HepG2 (cell line): ENCODE measurements at regions not wholly inside any gene's neighbourhood (a gene's known extent, or its start where the extent isn't known, plus 50 kb on each side); places are given as distances from the start of the nearest gene placed in this dataset.

ENCODE experiments used
- BCL6 ChIP-seq: IDR thresholded peaks from 2 replicates; pipeline ENCODE4 v1.6.1; 2016; ENCODE audit warnings: missing genetic modification reagents, missing compliant biosample characterization
- CEBPG ChIP-seq: IDR thresholded peaks from 2 replicates; pipeline ENCODE4 v1.6.1; 2016
- CHCHD3 ChIP-seq: sonication (generic); formaldehyde crosslinking; IDR thresholded peaks from 2 replicates; pipeline ENCODE4 v1.8.0; 2022; ENCODE audit warnings: mild to moderate bottlenecking, missing genetic modification reagents, moderate library complexity
- CREB3 ChIP-seq: sonication (generic); formaldehyde crosslinking; IDR thresholded peaks from 2 replicates; pipeline ENCODE4 v1.5.0; 2020; ENCODE audit warnings: missing genetic modification reagents
- GABPA ChIP-seq, 2 experiments: IDR thresholded peaks; 2 replicates each; pipeline ENCODE4 v1.6.1; 2011 to 2016; ENCODE audit warnings: low read depth in 2 of 2, low read length in 1 of 2, missing biosample characterization in 1 of 2, missing genetic modification characterization in 1 of 2
- GLMP ChIP-seq: sonication (generic); formaldehyde crosslinking; IDR thresholded peaks from 2 replicates; pipeline ENCODE4 v1.9.0; 2021; ENCODE audit warnings: missing genetic modification reagents, mild to moderate bottlenecking, borderline replicate concordance
- KAT8 ChIP-seq: IDR thresholded peaks from 2 replicates; pipeline ENCODE4 v1.6.1; 2016; ENCODE audit warnings: missing genetic modification reagents, missing compliant biosample characterization
- KDM5B ChIP-seq: sonication (generic); formaldehyde crosslinking; IDR thresholded peaks from 2 replicates; pipeline ENCODE4 v1.4.0; 2020; ENCODE audit warnings: missing genetic modification reagents, mild to moderate bottlenecking, borderline replicate concordance
- KDM6A ChIP-seq: IDR thresholded peaks from 2 replicates; pipeline ENCODE4 v1.6.1; 2016; ENCODE audit warnings: low read depth
- MBNL3 ChIP-seq: fragments of 250-450 bp; sonication (Bioruptor Pico); conservative IDR thresholded peaks from 2 replicates; pipeline ENCODE4 v1.8.0; 2022; ENCODE audit warnings: mild to moderate bottlenecking, inconsistent platforms
- NFRKB ChIP-seq: fragments of 450-650 bp; IDR thresholded peaks from 2 replicates; pipeline ENCODE4 v1.6.1; 2017
- PHF20 ChIP-seq: sonication (generic); formaldehyde crosslinking; IDR thresholded peaks from 2 replicates; pipeline ENCODE4 v1.5.0; 2020; ENCODE audit warnings: mild to moderate bottlenecking, missing genetic modification reagents
- RCOR2 ChIP-seq: IDR thresholded peaks from 2 replicates; pipeline ENCODE4 v1.6.1; 2016; ENCODE audit warnings: missing biosample characterization, missing genetic modification reagents
- SALL1 ChIP-seq: sonication (generic); formaldehyde crosslinking; IDR thresholded peaks from 2 replicates; pipeline ENCODE4 v1.8.0; 2022; ENCODE audit warnings: mild to moderate bottlenecking, missing genetic modification reagents
- STAG1 ChIP-seq: sonication (generic); formaldehyde crosslinking; IDR thresholded peaks from 2 replicates; pipeline ENCODE4 v1.4.0; 2020; ENCODE audit warnings: missing genetic modification reagents
- TOE1 ChIP-seq: sonication (generic); formaldehyde crosslinking; IDR thresholded peaks from 2 replicates; pipeline ENCODE4 v1.4.0; 2020; ENCODE audit warnings: mild to moderate bottlenecking, missing genetic modification reagents
- ZBTB26 ChIP-seq: IDR thresholded peaks from 2 replicates; pipeline ENCODE4 v1.6.1; 2016; ENCODE audit warnings: missing compliant biosample characterization, missing genetic modification reagents, borderline replicate concordance
- ZBTB38 ChIP-seq: sonication (generic); formaldehyde crosslinking; IDR thresholded peaks from 2 replicates; pipeline ENCODE4 v1.5.1; 2020; ENCODE audit warnings: mild to moderate bottlenecking, missing genetic modification reagents
- ZBTB7B ChIP-seq: sonication (generic); formaldehyde crosslinking; IDR thresholded peaks from 2 replicates; pipeline ENCODE4 v1.4.0; 2020; ENCODE audit warnings: missing genetic modification reagents
- ZGPAT ChIP-seq: IDR thresholded peaks from 2 replicates; pipeline ENCODE4 v1.6.1; 2016; ENCODE audit warnings: mild to moderate bottlenecking
- ZMYM2 ChIP-seq: sonication (generic); formaldehyde crosslinking; IDR thresholded peaks from 2 replicates; pipeline ENCODE4 v1.8.0; 2022; ENCODE audit warnings: mild to moderate bottlenecking, missing genetic modification reagents
- ZNF224 ChIP-seq: sonication (generic); formaldehyde crosslinking; IDR thresholded peaks from 2 replicates; pipeline ENCODE4 v1.5.0; 2020; ENCODE audit warnings: mild to moderate bottlenecking, missing genetic modification reagents
- ZNF225 ChIP-seq: sonication (generic); formaldehyde crosslinking; IDR thresholded peaks from 2 replicates; pipeline ENCODE4 v1.4.0; 2020; ENCODE audit warnings: mild to moderate bottlenecking, missing genetic modification reagents
- ZNF256 ChIP-seq: sonication (generic); formaldehyde crosslinking; conservative IDR thresholded peaks from 2 replicates; pipeline ENCODE4 v1.4.0; 2020; ENCODE audit warnings: missing genetic modification reagents
- ZNF460 ChIP-seq: sonication (generic); formaldehyde crosslinking; IDR thresholded peaks from 2 replicates; pipeline ENCODE4 v1.5.1; 2020; ENCODE audit warnings: missing genetic modification reagents, mild to moderate bottlenecking, borderline replicate concordance
- ZNF501 ChIP-seq: sonication (generic); formaldehyde crosslinking; IDR thresholded peaks from 2 replicates; pipeline ENCODE4 v1.5.1; 2020; ENCODE audit warnings: mild to moderate bottlenecking, moderate library complexity, missing genetic modification reagents
- ZNF558 ChIP-seq: sonication (generic); formaldehyde crosslinking; IDR thresholded peaks from 2 replicates; pipeline ENCODE4 v1.9.0; 2022; ENCODE audit warnings: mild to moderate bottlenecking, missing genetic modification reagents, borderline replicate concordance
- ZNF761 ChIP-seq: sonication (generic); formaldehyde crosslinking; conservative IDR thresholded peaks from 2 replicates; pipeline ENCODE4 v1.4.0; 2020; ENCODE audit warnings: mild to moderate bottlenecking, missing genetic modification reagents
- ZNF792 ChIP-seq: IDR thresholded peaks from 2 replicates; pipeline ENCODE4 v1.6.1; 2016
- ZSCAN31 ChIP-seq: sonication (generic); formaldehyde crosslinking; IDR thresholded peaks from 2 replicates; pipeline ENCODE4 v1.5.0; 2020; ENCODE audit warnings: low read depth, mild to moderate bottlenecking, missing genetic modification reagents

GRCh38 chr4:138398322-138398721 lies 156.2 kb upstream of the SLC7A11 start (continued):
- TF ChIP-seq ZSCAN31 (no peak), PHF20 (no peak), CREB3 (no peak), ZNF460 (CRISPR knock-in tag) (no peak), BCL6 (CRISPR knock-in tag) (0 out of 2 replicates have a peak, but pooled peaks have one; percentile 17), ZNF501 (CRISPR knock-in tag) (no peak), KAT8 (0 out of 2 replicates have a peak, but pooled peaks have one; percentile 14), STAG1 (no peak), TOE1 (CRISPR knock-in tag) (no peak), ZGPAT (peak; percentile 34; the same call in 1 of the 2 replicates), ZNF224 (CRISPR knock-in tag) (no peak), RCOR2 (CRISPR knock-in tag) (0 out of 2 replicates have a peak, but pooled peaks have one; percentile 24), ZNF225 (CRISPR knock-in tag) (no peak), CEBPG (peak; percentile 43; the same call in 1 of the 2 replicates), ZNF792 (no peak), KDM5B (CRISPR knock-in tag) (no peak), CHCHD3 (CRISPR knock-in tag) (no peak), ZNF256 (CRISPR knock-in tag) (no peak), ZBTB26 (no peak), GLMP (no peak), ZNF761 (CRISPR knock-in tag) (no peak), ZNF558 (CRISPR knock-in tag) (no peak), ZBTB7B (no peak), ZBTB38 (CRISPR knock-in tag) (no peak), GABPA (IDR thresholded peaks at IDR 0.05; ENCODE audit: low read depth, low read length) (no peak), GABPA (CRISPR knock-in tag; IDR thresholded peaks at IDR 0.05; ENCODE audit: low read depth) (peak; percentile 39; the same call in 1 of the 2 replicates), MBNL3 (CRISPR knock-in tag) (no peak), KDM6A (CRISPR knock-in tag) (no peak), SALL1 (CRISPR knock-in tag) (peak; percentile 62; the same call in 1 of the 2 replicates), ZMYM2 (no peak), NFRKB (no peak)
